HAP-1 (cell line): ENCODE measurements at regions not wholly inside any gene's neighbourhood (a gene's known extent, or its start where the extent isn't known, plus 50 kb on each side); places are given as distances from the start of the nearest gene placed in this dataset.

ENCODE experiments used
- DNase-seq, 2 experiments: peaks; one replicate each; pipeline ENCODE4 v3.0.0-alpha.2; 2016 to 2020; ENCODE audit warnings: low spot score in 2 of 2
- H3K27me3 ChIP-seq: fragments of 250-450 bp; sonication (Bioruptor Pico); 2 replicates; pipeline ENCODE4 v1.5.1; 2020; ENCODE audit warnings: low read depth, mild to moderate bottlenecking, moderate library complexity
- H3K36me3 ChIP-seq: fragments of 250-450 bp; sonication (Bioruptor Pico); replicated peaks from 2 replicates; pipeline ENCODE4 v1.5.1; 2020; ENCODE audit warnings: mild to moderate bottlenecking
- H3K4me1 ChIP-seq: fragments of 250-450 bp; sonication (Bioruptor Pico); 2 replicates; pipeline ENCODE4 v1.5.1; 2020; ENCODE audit warnings: mild to moderate bottlenecking
- H3K4me3 ChIP-seq: fragments of 250-450 bp; sonication (Bioruptor Pico); 2 replicates; pipeline ENCODE4 v1.5.1; 2020; ENCODE audit warnings: mild to moderate bottlenecking, moderate library complexity
- H3K9me3 ChIP-seq: fragments of 250-450 bp; sonication (Bioruptor Pico); 2 replicates; pipeline ENCODE4 v1.5.1; 2020; ENCODE audit warnings: mild to moderate bottlenecking, moderate library complexity
- in situ Hi-C: fragments of 300-500 bp; cut with MboI; formaldehyde crosslinking; loops from 3 replicates; pipeline ENCODE4 v1.14.3; 2020; ENCODE audit warnings: low sequenced_read_pairs, inconsistent platforms, mixed read lengths

DNA sequence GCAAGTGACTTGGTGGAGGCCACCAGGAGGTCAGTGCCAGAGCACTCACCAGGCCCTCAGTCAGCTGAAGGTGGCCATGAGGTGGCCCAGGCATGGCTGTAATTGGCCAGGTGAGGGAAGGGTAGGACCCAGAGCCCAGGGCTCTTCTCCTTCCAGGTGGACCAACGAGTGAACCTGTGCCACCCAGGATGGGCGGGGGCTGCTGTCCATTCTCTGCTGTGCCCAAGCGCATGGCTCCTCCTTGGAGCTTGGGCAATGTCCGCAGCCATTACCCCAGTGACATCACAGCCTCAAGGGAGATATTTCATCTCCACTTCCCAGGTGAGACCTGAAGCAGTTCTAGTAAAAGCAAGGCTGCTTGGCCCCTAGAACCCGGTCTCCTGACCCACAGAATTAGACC, 303.0 kb upstream of the FOXF1 start:
- Histone ChIP-seq H3K9me3 (no peaks in the 10 kb centered on the region), H3K4me1 (no peaks in the 10 kb centered on the region), H3K27me3 (no peaks in the 10 kb centered on the region), H3K4me3 (no peak overlapping the region), H3K36me3 (no peaks in the 10 kb centered on the region)
- no peak for DNase-seq
- in situ Hi-C loops: no loop called here

DNA sequence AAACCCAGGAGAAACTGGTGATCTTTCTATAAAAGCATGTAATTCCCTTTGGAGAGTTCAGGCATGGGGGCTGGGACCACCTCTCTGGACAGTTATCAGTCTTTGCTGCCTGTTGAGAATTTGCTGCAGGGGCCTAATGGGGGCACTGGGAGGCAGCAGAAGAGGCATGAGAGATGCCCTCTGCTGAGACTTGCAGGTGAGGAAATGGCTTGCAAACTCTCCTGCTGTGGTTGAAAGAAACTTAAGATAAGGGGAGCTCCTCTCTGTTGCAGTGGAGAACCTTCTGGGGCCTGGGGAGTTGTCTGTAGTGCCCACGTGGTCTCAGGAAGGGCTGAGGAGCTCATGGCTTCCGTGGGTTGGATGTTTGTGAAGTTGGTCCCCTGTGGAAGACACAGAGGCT, 301.1 kb upstream of the FOXF1 start:
- in situ Hi-C loops: no loop called here
- Histone ChIP-seq H3K36me3 (no peaks in the 10 kb centered on the region), H3K4me1 (no peaks in the 10 kb centered on the region), H3K27me3 (no peaks in the 10 kb centered on the region), H3K9me3 (no peaks in the 10 kb centered on the region), H3K4me3 (no peak overlapping the region)
- no peak for DNase-seq

DNA sequence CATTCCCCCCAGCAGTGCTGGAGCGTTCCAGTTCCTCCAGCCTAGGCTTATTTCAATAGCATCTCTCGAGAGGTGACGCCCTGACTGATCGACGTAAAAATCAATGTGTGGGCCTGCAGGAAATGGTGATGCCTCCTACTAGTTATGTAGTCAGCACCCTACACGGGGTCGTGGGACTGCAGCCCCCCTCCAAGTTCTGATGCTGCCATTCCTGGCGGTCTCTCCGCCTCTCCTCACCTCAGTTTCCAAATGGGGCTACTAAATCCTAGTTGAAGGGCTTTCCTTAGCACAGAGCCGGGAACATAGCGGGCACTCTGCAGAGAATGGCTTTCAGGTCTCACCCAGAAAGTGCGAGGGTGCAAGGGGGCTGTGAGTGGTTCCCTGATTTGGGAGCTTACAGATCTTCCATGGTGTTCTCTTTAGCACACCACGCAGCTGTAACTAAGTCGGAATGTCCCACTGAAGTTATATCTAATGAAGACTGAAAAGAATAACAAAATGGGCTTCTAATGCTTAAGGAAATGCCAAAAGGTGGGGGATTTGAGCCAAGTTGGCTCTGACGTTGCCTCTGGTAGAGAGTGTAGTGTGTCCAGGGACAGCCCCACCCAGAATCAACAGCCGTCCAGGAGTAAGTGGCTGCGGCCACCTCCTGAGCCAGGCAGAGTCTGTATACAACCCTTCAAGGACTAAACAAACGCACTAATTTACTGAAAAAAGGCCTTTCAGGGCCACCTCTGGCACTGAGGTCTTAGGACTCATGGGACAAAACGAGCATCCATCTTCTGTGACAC, 299.7 kb upstream of the FOXF1 start:
- in situ Hi-C loops: no loop called here
- Histone ChIP-seq H3K4me3 (no peak overlapping the region), H3K36me3 (no peaks in the 10 kb centered on the region), H3K4me1 (no peaks in the 10 kb centered on the region), H3K9me3 (no peaks in the 10 kb centered on the region), H3K27me3 (no peaks in the 10 kb centered on the region)
- DNase-seq: no peak

DNA sequence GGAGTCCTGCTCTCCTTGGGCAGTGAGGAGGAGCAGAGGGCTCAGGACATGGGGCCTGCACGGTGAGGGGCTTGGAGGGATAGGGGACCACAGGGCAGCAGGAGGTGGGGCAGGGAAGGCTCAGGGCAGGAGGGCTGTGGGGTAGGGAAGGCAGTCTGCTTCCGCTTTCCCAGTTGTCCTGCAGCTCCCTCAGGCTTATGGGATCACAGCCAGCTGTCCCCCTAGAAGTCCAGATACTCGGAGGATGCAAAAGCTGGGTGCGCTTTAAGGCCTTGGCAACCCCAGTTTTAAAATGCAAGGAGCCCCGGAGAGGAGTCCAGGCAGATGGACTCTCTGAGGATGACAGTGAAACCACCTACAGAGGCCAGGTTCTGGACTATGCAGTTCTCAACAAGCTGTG, 299.1 kb upstream of the FOXF1 start:
- Histone ChIP-seq H3K4me3 (no peak overlapping the region), H3K9me3 (no peaks in the 10 kb centered on the region), H3K36me3 (no peaks in the 10 kb centered on the region), H3K27me3 (no peaks in the 10 kb centered on the region), H3K4me1 (no peaks in the 10 kb centered on the region)
- DNase-seq: no peak
- in situ Hi-C loops: no loop called here

DNA sequence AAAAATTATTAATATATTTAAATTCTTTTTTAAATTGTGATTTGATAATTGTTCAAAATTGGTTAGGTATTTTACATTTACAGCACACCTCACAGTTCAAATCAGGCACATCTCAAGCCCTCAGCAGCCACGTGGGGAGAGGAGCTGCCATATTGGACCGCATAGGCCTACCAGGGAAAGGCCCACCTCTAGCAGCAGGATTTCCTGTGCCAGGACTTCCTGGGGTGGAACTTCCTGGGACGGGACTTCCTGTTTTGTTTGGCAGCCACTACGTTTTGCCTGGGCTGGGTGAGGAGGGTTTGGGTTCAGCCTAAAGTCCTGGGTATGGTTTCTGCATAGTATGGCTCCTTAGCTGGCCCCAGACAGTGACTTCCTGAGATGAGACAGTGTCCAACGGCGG, 298.5 kb upstream of the FOXF1 start:
- in situ Hi-C loops: no loop called here
- DNase-seq: no peak
- no peaks in the 10 kb centered on the region for H3K4me1 ChIP-seq

DNA sequence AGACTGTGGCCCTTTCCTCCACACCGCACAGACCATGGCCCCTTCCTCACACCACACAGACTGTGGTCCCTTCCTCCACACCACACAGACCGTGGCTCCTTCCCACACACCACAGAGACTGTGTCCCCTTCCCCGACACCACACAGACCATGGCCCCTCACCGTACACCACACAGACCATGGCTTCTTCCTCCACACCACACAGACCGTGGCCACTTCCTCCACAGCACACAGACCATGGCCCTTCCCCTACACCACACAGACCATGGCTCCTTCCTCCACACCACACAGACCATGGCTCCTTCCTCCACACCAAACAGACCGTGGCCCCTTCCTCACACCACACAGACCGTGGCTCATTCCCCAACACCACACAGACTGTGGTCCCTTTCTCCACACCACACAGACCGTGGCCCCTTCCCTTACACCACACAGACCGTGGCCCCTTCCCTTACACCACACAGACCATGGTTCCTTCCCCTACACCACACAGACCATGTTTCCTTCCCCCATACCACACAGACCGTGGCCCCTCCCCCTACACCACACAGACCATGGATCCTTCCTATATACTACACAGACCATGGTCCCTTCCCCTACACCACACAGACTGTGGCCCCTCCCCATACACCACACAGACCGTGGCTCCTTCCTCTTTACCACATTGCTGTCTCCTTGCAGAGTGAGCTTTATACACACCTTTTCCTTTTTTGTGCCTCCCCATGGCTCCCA, 297.5 kb upstream of the FOXF1 start:
- no peak for DNase-seq
- Histone ChIP-seq H3K36me3 (no peaks in the 10 kb centered on the region), H3K4me3 (no peak overlapping the region), H3K9me3 (no peaks in the 10 kb centered on the region), H3K4me1 (no peaks in the 10 kb centered on the region), H3K27me3 (no peaks in the 10 kb centered on the region)
- in situ Hi-C loops: no loop called here

More for the DNA sequence above, 298.5 kb upstream of the FOXF1 start:
- Histone ChIP-seq H3K9me3 (no peaks in the 10 kb centered on the region), H3K4me3 (no peak overlapping the region), H3K36me3 (no peaks in the 10 kb centered on the region), H3K27me3 (no peaks in the 10 kb centered on the region)

- no peaks in the 10 kb centered on the region for H3K36me3 ChIP-seq
- in situ Hi-C loops: no loop called here
- H3K4me3 ChIP-seq: no peak overlapping the region
- no peaks in the 10 kb centered on the region for H3K4me1 ChIP-seq
- DNase-seq: no peak
- H3K27me3 ChIP-seq: no peaks in the 10 kb centered on the region
- H3K9me3 ChIP-seq: no peaks in the 10 kb centered on the region
Measured at GRCh38 chr16:86213437-86214205, 296.7 kb upstream of the FOXF1 start.

DNA sequence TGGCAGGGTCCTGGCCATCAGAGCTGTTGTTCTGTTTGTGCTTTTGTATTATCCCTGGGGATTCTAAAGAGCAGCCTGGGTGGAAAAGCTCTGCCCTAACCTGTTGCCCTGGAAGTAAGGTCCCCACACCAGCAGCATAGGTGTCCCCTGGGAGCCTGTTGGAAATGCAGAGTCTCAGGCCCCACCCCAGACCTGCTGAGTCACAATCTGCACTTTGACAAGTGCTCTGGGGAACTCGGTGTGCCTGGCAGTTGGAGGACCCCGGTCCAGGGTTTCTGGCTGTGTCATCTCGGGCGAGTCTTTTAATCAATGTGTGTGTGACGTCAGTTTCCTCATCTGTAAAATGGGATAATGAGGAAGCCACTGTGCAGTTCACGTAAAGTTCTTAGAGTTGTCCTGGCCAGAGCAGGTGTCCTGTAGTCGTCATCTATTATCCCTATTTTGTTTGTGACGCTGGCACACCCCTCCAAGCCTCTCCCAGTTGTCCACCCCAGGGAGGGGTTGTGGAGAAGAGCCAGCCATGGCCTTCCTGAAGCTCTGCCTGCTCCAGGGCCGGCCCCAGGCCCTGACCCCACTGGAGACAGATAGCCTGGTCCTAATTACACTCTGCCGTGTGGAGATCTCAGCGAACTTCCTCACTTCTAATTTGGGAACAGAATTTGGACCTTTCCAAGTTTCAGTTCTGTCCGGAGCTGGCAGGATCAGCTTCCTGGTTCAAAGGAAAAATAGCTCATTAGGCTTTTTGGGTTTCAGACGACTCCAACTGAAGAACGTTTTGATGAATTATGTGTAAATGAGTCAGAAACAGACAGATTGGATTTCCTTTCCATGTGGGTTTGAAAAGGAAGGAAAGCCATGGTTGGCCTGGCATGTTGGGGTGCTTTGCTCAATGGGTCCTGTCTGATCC, 295.7 kb upstream of the FOXF1 start:
- Histone ChIP-seq H3K9me3 (no peaks in the 10 kb centered on the region), H3K36me3 (no peaks in the 10 kb centered on the region), H3K27me3 (no peaks in the 10 kb centered on the region), H3K4me3 (no peak overlapping the region), H3K4me1 (no peaks in the 10 kb centered on the region)
- DNase-seq: no peak
- in situ Hi-C loops: no loop called here

- H3K4me1 ChIP-seq: no peaks in the 10 kb centered on the region
- H3K4me3 ChIP-seq: no peak overlapping the region
- no peaks in the 10 kb centered on the region for H3K36me3 ChIP-seq
- DNase-seq: no peak
- no peaks in the 10 kb centered on the region for H3K9me3 ChIP-seq
- H3K27me3 ChIP-seq: no peaks in the 10 kb centered on the region; the same call in 1 of the 2 replicates
- in situ Hi-C loops: no loop called here
Measured at GRCh38 chr16:86215233-86215978, 294.9 kb upstream of the FOXF1 start.

- in situ Hi-C loops: no loop called here
- H3K4me3 ChIP-seq: no peak overlapping the region
- DNase-seq: no peak
- no peaks in the 10 kb centered on the region for H3K9me3 ChIP-seq
- H3K4me1 ChIP-seq: no peaks in the 10 kb centered on the region
- H3K36me3 ChIP-seq: no peaks in the 10 kb centered on the region
- H3K27me3 ChIP-seq: peaks cover 2% of the 10 kb centered on the region
Measured at GRCh38 chr16:86215979-86216585, 294.2 kb upstream of the FOXF1 start.

- H3K4me3 ChIP-seq: no peak overlapping the region
- no peaks in the 10 kb centered on the region for H3K36me3 ChIP-seq
- in situ Hi-C loops: no loop called here
- no peak for DNase-seq
- H3K4me1 ChIP-seq: no peaks in the 10 kb centered on the region
- peaks cover 5% of the 10 kb centered on the region for H3K27me3 ChIP-seq
- H3K9me3 ChIP-seq: no peaks in the 10 kb centered on the region
Measured at GRCh38 chr16:86216591-86216990, 293.7 kb upstream of the FOXF1 start.

GRCh38 chr16:86217001-86217890, 293.1 kb upstream of the FOXF1 start:
- Histone ChIP-seq H3K9me3 (no peaks in the 10 kb centered on the region), H3K27me3 (peaks cover 11% of the 10 kb centered on the region), H3K36me3 (no peaks in the 10 kb centered on the region), H3K4me1 (no peaks in the 10 kb centered on the region), H3K4me3 (no peak overlapping the region)
- in situ Hi-C loops: no loop called here
- DNase-seq: no peak
